Islet precursor cell (in vitro differentiated cells): ENCODE measurements at regions not wholly inside any gene's neighbourhood (a gene's known extent, or its start where the extent isn't known, plus 50 kb on each side); places are given as distances from the start of the nearest gene placed in this dataset.

Experiments used
- DNase-seq: peaks from one replicate; pipeline ENCODE4 v3.0.0-alpha.2; 2018

DNA sequence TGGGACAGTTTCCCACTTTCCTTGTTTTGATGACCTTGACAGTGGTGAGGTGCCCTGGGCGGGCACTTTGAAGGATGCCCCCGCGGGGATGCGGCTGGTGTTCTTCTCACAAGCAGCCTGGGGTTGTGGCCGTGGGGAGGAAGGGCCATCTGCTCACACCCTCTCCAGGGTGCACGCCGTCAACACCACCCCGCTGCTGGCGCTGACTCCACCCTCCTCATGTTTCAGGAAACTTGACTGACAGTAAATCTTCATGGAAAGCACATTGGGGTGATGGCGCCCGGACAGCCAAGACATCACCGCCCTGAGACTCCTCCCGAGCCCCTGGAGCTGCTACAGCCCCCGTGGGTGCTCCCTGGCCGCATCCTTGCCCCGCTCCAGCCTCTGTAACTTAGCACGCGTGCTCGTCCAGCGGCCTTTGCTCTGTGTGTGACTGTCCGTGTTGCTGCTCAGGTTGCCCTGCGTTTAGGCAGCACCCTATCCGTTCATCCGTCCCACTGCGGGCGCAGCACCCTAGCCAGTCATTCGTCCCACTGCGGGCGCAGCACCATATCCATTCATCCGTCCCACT, 150.2 kb upstream of the C14orf180 start:
- peak; percentile 35 for DNase-seq

DNA sequence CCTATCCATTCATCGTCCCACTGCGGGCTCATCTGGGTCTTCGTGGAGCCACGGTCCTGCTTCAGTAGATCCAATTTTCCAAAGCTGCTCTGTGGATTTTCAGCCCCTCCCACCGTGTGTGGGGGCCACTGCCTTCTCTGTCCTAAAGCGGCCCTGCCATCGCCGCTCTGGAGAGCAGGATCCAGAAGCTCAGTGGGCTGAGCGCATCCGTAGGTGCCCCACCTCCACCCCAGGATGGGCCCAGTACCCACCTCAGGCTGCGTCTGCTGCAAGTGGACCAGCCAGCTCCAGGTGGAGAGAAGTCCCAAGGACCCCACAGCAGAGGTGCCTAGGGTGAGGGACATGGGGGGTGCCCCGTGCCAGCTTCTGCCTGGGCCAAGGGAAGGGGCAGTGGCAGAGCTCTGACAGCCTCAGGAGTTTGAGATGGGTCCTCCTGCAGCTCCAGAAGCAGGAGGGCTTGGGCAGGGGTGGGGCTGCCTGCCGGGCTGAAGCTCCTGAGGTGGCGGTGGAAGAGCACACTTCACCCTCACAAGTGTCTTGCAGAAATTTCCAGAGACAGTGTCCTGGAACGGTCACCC, 148.1 kb upstream of the C14orf180 start:
- peak; percentile 34 for DNase-seq

DNA sequence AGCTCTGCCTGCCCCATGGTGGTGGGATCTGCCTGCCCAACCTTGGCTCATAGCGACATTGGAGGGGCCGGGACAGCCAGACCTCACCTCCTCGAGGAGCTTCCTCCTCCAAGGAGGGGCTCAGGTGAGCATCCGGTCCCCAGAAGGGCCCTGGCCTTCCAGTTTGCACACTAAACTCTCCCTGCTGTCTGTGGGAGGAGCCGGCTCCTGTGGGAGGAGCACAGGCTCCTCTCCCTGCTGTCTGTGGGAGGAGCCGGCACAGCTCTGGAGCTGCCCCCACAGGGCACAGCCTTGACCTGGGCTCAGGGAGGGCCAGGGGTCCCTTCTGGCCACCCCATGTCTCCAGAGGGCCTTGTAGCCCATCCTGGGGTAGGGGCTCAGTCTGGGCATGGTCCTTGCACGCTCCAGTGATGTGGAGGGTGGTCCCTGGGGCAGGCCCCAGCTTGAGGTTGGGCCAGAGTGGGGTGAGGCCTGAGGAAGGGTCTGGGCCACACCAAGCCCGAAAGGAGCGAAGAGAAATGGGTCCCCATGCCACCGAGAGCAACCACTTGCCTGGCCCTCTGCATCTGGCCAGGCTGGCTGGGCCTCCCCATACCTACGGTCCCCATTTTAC, 147.5 kb upstream of the C14orf180 start:
- DNase-seq = peak; percentile 55

DNA sequence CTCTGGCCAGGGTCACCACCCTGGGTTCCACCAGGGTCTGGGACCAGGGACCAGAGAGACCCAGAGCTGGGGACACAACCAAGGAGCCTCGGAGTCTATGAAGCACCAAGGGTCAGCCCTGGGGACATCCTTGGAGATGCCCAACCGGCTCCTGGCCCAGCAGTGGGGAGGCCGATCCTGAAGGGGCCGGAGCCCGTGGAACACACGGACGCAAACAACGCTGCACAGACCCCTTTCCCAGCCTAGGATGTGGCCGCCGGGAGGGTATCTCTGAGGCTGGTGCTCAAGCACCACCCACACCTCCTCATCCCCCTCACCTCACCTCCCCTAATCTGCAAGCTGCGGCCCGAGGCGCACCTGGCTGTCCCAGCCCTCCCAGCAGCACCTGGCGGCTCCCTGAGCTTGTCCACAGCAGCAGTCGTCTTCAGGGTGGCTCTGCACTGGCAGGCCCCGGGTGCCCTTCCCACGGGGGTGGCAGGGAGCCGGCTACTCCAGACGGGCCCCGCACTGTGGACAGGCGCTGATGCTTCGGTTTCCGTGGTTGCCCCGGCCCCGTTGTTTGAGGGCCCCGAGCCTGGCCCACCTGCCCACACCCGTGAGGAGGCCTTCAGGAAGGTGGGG, 146.8 kb upstream of the C14orf180 start:
- DNase-seq = peak; percentile 47

DNA sequence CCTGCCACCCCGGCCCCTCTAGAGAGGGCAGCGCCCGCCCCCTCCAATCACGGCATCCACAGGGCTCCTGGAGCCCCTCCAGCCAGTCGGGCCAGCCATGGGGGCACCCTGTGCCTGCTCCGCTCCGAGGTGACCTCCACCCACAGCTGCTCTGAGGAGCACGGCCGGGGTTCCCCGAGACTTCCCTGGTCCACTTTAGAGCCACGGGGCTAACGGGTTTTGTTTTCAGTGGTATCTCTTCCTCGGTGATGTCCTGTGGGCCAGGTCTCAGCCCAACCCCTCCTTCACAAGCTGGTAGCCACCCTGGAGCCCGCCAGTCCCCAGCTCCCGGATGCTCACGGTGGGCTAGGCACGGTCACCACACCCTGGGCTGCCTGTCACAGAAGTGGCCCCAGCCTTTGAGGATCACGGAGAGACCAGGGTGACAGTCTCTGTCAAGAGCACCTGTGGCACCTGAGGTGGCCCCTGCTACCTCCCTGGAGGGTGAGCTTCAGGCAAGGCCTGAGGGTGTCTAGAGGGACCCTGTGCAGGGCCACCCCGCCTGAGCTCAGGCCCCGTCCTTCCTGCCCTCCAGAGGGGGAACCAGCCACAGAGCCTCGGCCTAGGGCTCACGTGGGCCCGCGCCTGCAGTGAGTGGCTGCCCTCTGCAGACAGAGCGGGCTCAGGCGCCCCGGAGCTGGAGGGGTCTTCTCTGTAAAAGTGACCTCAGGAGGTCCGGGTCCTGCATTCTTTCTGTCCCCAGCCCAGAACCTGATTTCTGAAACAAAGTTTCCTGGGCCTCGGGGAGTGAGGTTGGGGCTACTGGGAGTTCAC, 146.0 kb upstream of the C14orf180 start:
- peak; percentile 51 for DNase-seq

DNA sequence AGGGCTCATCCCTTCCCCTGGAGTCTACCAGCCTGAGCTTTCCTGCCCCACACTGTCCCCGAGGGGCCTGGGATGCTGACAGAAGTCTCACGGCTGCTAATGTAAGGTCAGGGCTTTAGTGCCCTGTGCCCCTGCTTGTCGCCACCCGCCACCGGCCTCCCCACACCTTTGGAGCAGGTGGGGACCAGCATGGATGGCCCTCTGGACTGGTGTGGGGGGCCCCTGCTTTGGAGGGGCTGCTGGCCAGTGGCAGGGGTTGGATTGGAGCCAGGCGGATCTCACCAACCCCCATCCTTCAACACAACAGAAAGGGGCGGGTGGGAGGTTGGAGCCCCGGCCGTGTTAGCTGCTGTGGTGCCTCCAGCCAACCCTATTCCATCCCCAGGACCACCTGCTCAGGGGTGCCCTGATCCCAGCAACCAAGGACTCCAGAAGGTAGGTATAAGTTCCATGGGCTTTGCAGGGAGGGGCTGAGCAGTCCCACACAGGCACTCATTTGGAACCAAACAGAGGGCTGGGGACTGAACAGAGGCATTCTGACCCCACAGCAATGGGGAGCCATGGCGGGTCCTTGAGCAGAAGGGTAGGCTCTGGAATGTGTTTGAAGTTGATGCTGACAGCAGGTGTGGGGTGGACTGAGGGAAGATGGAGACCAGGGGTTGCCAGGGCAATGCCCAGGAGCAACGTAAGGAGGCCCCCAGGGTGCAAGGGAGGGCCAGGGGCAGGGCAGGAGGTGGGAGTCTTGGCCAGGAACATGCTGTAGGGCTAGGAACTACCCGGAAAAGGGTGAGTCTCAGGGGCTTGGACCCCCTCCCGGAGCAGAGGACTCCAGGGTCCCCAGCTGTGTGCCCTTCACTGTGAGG, 145.1 kb upstream of the C14orf180 start:
- DNase-seq = peak; percentile 41

DNA sequence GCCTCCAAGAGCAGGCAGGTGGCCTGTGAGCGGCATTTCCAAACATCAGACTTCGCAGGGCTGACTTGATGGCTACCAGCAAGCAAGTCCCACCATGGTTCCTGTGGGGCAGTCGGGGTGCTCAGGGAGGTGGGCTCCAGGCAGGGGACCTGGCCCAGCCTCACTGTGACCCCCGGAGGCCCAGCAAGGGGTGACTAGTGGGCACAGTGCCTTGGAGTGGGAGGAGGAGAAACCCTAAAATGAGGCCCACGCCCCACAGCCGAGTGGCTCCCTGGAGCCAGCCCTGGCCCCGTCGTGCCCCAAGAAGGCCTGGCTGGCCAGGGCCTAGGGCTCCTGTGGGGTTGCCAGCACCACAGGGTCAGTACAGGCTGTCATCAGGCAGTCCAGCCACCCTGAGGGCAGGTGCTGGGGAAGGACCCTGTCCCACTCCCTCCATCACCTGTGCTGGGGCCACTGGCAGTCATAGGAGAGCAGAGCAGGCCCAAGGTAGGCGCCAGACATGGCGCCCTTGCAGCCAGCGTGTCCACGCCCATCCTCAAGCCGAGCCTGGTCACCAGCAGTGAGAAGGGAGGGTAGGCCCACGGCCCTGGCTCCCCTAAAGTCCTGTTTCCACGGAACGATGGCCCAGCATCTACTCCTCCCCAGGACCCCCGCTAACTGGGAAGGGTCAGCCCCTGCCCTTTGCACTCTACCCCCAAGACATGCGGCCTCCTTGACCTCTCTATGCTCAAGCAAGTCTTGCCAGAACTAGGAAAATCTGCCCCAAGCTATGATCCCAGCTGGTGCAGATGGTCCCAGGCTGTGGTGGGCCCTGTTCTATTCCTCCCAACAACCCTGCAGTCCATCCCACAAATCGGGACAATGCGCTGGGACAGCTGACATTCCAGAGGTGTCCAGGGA, 144.2 kb upstream of the C14orf180 start:
- peak; percentile 47 for DNase-seq

DNA sequence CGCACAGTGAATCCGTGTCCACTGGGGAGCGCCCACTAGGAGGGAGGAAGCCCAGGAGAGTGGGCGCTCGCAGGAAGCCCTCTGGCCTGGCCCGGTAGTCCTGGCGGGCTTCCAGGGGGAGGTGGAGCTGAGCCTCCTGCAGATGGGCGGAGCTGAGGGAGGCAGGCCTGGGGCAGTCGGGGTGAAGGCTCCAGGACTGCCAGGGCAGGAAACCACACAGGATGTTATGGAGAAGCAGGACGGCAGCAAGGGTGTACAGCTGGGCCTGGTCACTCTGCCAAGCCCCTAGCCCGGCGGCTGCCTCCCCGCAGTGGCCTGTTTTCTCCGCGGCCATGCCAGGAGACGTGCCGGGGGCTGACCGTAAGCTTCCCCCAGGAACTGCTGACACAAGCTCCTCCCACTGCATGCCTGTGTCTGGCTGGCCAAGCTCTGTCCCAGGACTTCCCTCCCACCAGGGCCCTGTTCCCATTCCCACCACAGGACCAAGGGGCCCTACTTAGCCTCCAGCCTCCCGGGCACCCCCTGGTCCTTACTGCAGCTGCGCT, 143.4 kb upstream of the C14orf180 start:
- DNase-seq = peak; percentile 81

DNA sequence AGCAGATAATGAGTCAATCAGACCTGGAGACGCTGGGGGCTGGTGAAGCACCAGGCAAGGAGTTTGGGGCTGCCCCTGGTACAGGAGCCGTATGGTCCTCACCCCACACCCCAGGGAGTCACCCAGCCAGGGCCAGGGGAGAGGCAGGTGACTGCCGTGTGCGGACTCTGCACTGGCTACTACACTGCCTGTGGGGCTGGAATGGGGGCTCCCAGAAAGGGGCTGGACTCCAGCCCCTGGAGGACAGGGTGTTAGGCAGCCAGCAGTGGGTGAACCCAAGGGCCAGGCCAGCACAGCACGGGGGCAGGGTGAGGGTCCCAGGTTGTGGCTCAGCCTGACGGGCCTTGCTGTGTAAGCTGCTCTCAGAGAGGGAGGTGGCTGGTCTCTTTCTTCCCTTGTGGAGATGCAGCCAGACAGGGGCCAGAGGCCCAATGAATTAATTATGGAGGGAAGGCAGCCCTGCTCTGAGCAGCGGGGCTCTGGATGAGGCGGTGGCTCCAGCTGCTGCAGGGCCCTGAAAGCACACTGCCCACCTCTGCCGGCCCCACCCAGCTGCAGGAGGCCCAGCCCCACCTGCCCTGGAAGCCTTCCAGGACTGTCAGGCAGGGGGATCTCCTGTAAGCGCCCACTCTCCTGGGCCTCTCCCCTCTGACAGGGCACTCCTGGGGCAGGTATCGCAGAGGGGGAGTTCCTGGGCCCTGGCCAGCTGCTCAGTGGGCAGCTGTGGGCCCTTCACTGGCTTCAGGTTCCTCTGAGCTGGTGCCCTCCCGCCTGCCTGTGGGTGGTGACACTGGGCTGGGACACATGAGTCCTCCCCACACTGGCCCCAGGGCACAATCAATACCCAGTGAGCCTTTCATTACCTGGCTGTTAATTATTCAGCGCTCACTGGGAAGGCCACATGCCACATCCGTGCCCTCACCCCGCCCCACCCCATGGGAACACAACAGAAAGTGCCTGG, 142.5 kb upstream of the C14orf180 start:
- peak; percentile 54 for DNase-seq

DNA sequence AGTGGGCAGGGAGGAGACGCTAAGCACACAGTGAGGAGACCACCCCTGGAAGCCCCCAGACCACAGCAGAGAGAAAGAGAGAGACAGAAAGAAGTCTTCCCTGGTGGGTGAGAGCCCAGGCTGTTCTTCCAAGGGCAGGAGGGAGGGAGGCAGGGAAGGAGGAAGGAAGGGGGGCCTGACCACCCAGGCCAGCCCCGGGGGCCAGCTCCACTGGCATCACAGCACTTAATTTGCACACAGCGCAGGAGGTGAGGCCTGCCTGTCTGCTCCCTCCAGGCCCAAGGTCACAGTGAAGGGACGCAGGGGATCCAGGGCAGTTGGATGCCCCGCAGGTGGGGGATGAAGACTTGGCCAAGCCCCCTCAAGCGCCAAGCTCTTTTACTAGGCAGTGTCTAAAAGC, 141.9 kb upstream of the C14orf180 start:
- peak; percentile 46 for DNase-seq

DNA sequence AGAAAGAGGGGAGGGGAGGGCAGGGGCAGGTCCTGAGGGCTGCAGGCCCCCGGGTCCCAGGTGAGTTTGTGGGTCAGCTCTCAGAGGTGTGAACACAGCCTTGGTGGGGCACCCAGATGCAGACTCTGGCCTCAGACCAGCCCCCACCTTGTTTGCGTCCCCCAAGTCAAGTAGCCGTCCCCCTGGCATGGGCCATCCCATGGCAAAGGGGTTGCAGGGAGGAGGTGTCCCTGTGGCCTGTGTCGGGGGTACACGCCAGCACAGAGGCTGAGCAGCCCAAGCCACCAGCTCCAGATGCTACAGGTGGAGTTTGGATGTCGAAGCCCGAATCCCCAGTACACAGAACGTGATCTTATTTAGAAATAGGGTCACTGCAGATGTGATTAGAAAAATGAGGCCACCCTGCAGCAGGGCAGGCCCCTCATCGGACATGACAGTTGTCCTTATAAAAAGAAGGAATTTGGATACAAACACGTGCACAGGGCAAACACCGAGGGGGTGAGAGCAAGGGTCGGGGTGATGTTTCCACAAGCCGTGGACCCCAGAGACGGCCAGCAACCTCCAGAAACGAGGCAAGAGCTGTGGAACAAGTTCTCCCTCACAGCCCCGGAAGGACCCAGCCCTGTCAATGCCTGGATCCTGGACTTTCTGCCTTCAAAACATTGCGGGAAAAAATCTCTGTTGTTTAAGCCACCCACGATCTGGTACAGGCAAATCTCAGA, 141.2 kb upstream of the C14orf180 start:
- DNase-seq = peak; percentile 35

DNA sequence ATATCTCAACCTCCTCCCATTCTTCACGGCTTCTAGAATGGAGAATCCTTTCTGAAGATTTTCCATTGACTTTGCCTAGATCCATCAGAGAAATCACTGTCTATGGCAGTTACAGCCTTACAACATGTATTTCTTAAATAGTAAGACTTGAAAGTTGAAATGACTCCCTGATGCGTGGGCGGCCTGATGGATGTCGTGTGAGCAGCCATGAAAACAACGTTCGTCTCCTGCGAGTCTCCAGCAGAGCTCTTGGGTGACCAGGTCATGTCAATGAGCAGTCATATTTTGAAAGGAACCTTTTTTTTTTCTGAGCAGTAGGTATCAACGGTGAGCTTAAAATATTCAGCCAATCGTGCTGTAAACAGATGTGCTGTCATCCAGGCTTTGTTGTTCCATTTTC, 139.9 kb upstream of the C14orf180 start:
- no peak for DNase-seq

DNA sequence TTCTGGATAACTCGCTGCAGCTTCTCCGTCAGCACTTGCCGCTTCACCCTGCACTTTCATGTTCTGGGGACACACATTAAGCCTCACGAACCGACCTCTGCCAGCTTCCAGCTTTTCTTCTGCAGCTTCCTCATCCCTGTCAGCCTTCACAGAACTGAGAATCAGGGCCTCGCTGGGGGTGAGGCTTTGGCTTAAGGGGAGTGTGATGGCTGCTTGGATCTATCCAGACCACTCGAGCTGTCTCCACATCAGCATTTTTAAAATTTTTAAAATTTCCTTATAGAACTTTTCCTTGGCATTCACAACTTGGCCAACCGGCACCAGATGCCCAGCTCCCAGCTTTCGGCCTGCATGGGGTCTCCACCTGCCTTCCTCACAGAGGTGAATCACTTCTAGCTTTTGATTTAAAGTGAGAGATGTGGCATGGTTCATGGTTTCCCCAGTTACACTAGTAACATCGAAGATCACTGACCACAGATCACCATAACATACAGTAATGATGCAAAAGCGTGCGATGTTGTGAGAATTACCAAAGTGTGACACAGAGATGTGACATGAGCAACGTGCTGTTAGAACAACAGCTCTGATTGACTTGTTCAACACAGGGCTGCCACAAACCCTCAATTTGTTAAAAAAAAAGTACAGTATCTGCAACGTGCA, 139.1 kb upstream of the C14orf180 start:
- peak; percentile 36 for DNase-seq

DNA sequence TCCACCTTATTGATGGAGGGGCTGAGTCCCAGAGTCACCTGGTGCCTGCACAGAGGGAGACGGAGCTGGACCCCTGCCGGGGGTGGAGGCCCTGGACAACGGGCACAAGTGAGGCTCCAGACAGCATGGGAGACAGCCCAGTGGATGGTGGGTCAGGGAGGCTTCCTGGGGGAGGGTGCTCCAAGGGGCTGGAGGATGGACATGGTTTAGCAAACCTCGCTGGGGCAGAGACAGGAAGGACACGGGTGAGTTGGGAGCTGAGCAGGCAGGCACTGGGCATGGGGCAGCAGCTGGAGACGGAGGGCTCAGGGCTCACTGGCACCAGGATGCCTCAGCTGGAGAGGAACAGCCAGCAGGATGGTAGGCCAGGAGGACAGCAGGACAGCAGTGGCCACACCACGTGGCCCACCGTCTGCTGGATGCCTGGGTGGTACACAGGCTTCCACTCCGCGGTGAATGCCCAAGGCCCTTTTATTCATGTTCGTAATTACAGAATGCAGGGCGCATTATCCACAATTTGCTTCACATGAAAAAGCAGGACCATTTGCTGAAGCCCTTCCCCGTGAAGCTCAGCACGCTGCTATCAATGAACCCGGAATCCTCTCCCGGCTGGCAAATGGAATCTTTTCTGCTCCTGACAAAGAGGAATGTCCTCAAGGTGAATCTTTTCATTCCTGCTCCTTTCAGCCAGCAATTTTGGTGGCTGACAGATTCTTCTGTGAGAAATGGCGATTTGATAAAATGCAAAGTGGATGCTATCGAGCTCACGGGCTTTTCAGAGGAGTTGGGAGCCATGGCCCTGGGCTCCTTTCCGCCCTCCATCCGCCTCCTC, 138.1 kb upstream of the C14orf180 start:
- DNase-seq = peak; percentile 30

DNA sequence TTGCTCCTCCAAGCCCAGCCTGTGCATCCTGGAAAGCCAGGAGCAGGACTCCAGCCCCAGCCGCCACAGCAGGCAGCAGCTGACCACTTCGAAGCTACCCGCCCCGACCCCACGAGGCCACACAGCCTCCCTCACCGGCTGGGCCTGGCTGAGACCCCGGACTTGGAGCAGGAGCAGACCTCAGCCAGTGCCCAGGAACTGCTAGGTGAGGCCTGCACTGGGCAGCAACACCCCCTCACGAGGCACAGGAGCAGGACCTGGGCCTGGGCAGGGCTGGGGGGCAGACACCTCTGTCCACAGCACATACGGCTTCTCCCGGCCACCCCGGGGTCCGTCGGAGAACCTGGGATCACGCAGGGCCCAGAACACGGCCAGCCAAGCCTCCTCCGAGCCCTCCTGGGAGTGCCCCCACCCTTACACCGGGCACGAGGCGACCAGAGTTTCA, 137.4 kb upstream of the C14orf180 start:
- peak; percentile 50 for DNase-seq

DNA sequence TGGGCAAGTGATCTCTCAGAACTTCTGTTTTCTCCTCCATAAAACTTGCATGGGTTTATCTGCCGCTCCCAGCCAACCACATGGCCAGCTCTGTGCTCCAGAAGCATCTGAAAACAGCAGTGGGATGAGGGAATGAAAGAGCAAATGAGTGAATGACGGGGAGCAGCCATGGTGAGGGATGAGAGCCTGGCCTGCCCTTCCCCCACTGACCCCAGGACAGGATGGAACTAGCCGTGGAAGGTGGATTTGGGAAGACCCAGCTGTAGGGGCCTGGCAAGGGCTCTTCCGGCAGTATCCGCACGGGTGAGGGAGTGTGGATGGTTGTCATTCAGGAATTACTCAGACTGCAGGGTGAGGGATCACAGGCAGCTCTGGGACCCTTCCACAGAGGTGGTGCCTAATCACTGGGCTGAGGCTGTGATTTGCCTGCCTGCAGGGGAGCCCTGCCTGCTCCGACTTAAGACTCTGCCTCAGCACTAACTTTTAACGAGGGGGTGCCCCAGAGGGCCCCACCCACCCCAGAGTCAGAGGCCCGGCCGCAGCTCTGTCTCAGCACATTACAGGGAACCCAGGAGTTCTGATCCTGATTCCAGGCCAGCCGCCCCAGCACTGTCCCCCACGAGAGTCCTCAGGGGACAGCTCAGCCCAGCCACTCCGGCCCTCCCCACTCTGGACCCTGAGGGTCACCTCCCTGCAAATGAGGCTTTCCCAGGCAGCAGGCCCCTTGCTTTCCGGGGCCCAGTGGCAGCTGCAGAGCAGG, 136.8 kb upstream of the C14orf180 start:
- no peak for DNase-seq
